ENCODE measurements at regions not wholly inside any gene's neighbourhood (a gene's known extent, or its start where the extent isn't known, plus 50 kb on each side); places are given as distances from the start of the nearest gene placed in this dataset.

DNA sequence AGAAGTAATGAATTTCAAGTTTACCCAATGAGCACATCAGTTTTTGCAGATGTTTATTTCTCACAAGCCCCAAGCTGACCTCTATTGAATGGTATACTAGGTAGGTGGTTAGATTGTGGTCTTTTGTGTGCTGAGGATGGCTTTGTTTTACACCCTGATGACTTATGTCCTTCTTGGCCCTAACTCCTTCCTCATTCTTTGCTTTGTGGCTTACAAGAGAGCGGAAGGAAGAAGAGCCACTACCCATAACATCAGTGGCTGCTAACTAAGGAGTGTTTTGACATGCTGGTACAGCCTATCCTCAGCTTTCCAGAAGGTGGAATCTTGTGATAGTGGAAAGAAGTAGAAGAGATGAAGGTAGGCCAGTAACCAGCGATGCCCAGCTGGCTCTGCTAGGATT, 85.7 kb upstream of the NTRK2 start:
- TF ChIP-seq, protein P1, sequence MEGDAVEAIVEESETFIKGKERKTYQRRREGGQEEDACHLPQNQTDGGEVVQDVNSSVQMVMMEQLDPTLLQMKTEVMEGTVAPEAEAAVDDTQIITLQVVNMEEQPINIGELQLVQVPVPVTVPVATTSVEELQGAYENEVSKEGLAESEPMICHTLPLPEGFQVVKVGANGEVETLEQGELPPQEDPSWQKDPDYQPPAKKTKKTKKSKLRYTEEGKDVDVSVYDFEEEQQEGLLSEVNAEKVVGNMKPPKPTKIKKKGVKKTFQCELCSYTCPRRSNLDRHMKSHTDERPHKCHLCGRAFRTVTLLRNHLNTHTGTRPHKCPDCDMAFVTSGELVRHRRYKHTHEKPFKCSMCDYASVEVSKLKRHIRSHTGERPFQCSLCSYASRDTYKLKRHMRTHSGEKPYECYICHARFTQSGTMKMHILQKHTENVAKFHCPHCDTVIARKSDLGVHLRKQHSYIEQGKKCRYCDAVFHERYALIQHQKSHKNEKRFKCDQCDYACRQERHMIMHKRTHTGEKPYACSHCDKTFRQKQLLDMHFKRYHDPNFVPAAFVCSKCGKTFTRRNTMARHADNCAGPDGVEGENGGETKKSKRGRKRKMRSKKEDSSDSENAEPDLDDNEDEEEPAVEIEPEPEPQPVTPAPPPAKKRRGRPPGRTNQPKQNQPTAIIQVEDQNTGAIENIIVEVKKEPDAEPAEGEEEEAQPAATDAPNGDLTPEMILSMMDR (IDR thresholded peaks at IDR 0.05) = no peak
- TF ChIP-seq POLR2A (IDR thresholded peaks at IDR 0.05) (no peak), POLR2AphosphoS5 (IDR thresholded peaks at IDR 0.05) (no peak), EP300 (IDR thresholded peaks at IDR 0.05) (no peak)
